Heart left ventricle (tissue), 13 donors: ENCODE measurements at regions not wholly inside any gene's neighbourhood (a gene's known extent, or its start where the extent isn't known, plus 50 kb on each side); places are given as distances from the start of the nearest gene placed in this dataset.

ENCODE experiments used
- CTCF ChIP-seq, 12 donors: fragments of 200-600 bp; sonication (generic) in 4 of 12; IDR thresholded peaks; one replicate each; pipeline versions ENCODE4 v1.5.0 to v1.8.0; 2018 to 2022; ENCODE audit warnings: antibody characterized with exemption in 12 of 12, mild to moderate bottlenecking in 5 of 12
- POLR2A ChIP-seq, 2 donors: fragments of 450-650 bp; IDR thresholded peaks; one replicate each; pipeline ENCODE4 v1.6.1; 2017; ENCODE audit warnings: antibody characterized with exemption in 2 of 2, mild to moderate bottlenecking in 2 of 2, moderate library complexity in 2 of 2
- donor health status: ischemic (EF 13 %, LVEDD 7.1; RV severe dilation, severe dysfunction).
- donor health status: DM: no; HTN: yes; CAD: no.
- donor health status: DM: no; HTN: no; CAD: no.
- donor health status: ischemic (EF 25% LVEDD 6.9; RV normal size, moderate dysfunction).
- donor health status: ischemic (EF 25% LVEDD 5.7; RV mildly dilated, moderate dysfunction).
- donor health status: ischemic (EF 35%, LVEDD 5.7; RV mildly dilated, moderate dysfunction).
- donor health status: nonischemic (EF 11% LVEDD 7.7; RV severe dilation, severe dysfunction).
- donor health status: DM: yes; HTN: yes; CAD: no.
- donor health status: PGD.
- donor health status: ischemic (EF 29% LVEDD 5.4; RV normal size, mild dysfunction).
- donor health status: nonischemic (EF 23%, LVEDD 6.1; RV moderate dilation, normal function).

- no peak for TF ChIP-seq CTCF (IDR thresholded peaks at IDR 0.05)
- TF ChIP-seq POLR2A (IDR thresholded peaks at IDR 0.05), result no peak
These were observed 371.2 kb downstream of the SPRY1 start for GRCh38 chr4:123767806-123768205.
